ENCODE measurements at regions not wholly inside any gene's neighbourhood (a gene's known extent, or its start where the extent isn't known, plus 50 kb on each side); places are given as distances from the start of the nearest gene placed in this dataset.

GRCh38 chr10:106216085-106216484 lies 948.4 kb downstream of the SORCS1 start:
- intact Hi-C loops (cut with micrococcal nuclease) = no loop called here

More at GRCh38 chr10:106216085-106216484, 948.4 kb downstream of the SORCS1 start:
- no peak overlapping the region for H3K27ac ChIP-seq (ENCODE audit: insufficient read depth, low read length)
- no peak overlapping the region for H4K91ac ChIP-seq (ENCODE audit: insufficient read depth, low read depth, low read length)
- dilution Hi-C loops (cut with HindIII; ENCODE audit: low sequenced_read_pairs, unreplicated experiment) (no loop called here), in situ Hi-C loops (cut with MboI; ENCODE audit: low sequenced_read_pairs) (no loop called here)
- no peaks in the 10 kb centered on the region for H3K27me3 ChIP-seq (ENCODE audit: control insufficient read depth, insufficient read depth, low read length)
- peaks cover under 1% of the 10 kb centered on the region; the same call in 1 of the 2 replicates for H3K9me3 ChIP-seq (ENCODE audit: control insufficient read depth, insufficient read depth, low read length)
- no peak overlapping the region for H4K5ac ChIP-seq (ENCODE audit: low read depth, low read length)
- no peak overlapping the region for H2BK15ac ChIP-seq (ENCODE audit: low read depth, low read length)
- no peak overlapping the region for H4K8ac ChIP-seq (ENCODE audit: low read depth in 2 of 2, low read length in 2 of 2)
- no peak overlapping the region for H3K4me3 ChIP-seq (ENCODE audit: insufficient read depth, low read depth, low read length)
- no peaks in the 10 kb centered on the region for H3K36me3 ChIP-seq (ENCODE audit: control insufficient read depth, insufficient read depth, low read length)
- no peak overlapping the region for H2BK120ac ChIP-seq (ENCODE audit: low read depth, low read length)
- H4K20me1 ChIP-seq (ENCODE audit: insufficient read depth, low read length) = no peaks in the 10 kb centered on the region
- no peak overlapping the region for H2AK9ac ChIP-seq (replicated peaks; ENCODE audit: low read depth, low read length, poor library complexity)
- no peak overlapping the region for H3K56ac ChIP-seq (ENCODE audit: extremely low read depth, insufficient read depth, low read length)
- no peak overlapping the region for H3K18ac ChIP-seq (ENCODE audit: low read depth, low read length)
- ATAC-seq (ENCODE audit: low read depth) = no peak
- no peak overlapping the region for H3K9ac ChIP-seq (ENCODE audit: low read depth, low read length)
- no peak overlapping the region for H3K14ac ChIP-seq (replicated peaks; ENCODE audit: low read depth, low read length)
- no peak overlapping the region for H2AFZ ChIP-seq (replicated peaks; ENCODE audit: low read length, poor library complexity)
- TF ChIP-seq RCOR1 (IDR thresholded peaks at IDR 0.05; ENCODE audit: insufficient replicate concordance, low read length) = no peak
- no peak for TF ChIP-seq NFE2L2 (IDR thresholded peaks at IDR 0.05; ENCODE audit: low read depth, low read length)
- no peak for TF ChIP-seq CEBPB (IDR thresholded peaks at IDR 0.05; ENCODE audit: low read depth, low read length)
- TF ChIP-seq MXI1 (IDR thresholded peaks at IDR 0.05; ENCODE audit: borderline replicate concordance, low read depth, low read length) = no peak
- TF ChIP-seq FOS (IDR thresholded peaks at IDR 0.05; ENCODE audit: low read depth, low read length) = no peak
- no peak for TF ChIP-seq MAZ (IDR thresholded peaks at IDR 0.05; ENCODE audit: borderline replicate concordance, low read depth, low read length)
- no peak for TF ChIP-seq MAFK (IDR thresholded peaks at IDR 0.05; ENCODE audit: low read depth, low read length)
- no peak for TF ChIP-seq CHD1 (IDR thresholded peaks at IDR 0.05; ENCODE audit: low read depth, low read length)
- TF ChIP-seq, protein P1, sequence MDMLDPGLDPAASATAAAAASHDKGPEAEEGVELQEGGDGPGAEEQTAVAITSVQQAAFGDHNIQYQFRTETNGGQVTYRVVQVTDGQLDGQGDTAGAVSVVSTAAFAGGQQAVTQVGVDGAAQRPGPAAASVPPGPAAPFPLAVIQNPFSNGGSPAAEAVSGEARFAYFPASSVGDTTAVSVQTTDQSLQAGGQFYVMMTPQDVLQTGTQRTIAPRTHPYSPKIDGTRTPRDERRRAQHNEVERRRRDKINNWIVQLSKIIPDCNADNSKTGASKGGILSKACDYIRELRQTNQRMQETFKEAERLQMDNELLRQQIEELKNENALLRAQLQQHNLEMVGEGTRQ (IDR thresholded peaks at IDR 0.05; ENCODE audit: low read depth, low read length) = no peak
- no peak for TF ChIP-seq POLR2A (IDR thresholded peaks at IDR 0.05; ENCODE audit: low read depth, low read length)
- no peak for TF ChIP-seq RAD21 (IDR thresholded peaks at IDR 0.05; ENCODE audit: low read length)
- TF ChIP-seq SMC3 (IDR thresholded peaks at IDR 0.05; ENCODE audit: low read depth, low read length) = no peak
- no peak for TF ChIP-seq ELK1 (IDR thresholded peaks at IDR 0.05; ENCODE audit: borderline replicate concordance, low read depth, low read length)
- H2BK5ac ChIP-seq (ENCODE audit: low read depth, low read length, poor library complexity, severe bottlenecking) = no peak overlapping the region
- H3K4ac ChIP-seq (ENCODE audit: low read depth, low read length) = no peak overlapping the region
- no CpG with 5 or more reads among the region's 2 CpGs for WGBS, 2 experiments (ENCODE audit: extremely low coverage in 2 of 2, insufficient read length in 1 of 2)
- no peak overlapping the region for H2AK5ac ChIP-seq (ENCODE audit: low read depth, low read length)
- no peaks in the 10 kb centered on the region for H3K79me1 ChIP-seq (ENCODE audit: low read depth in 1 of 2, low read length in 2 of 2)
- POLR2A ChIA-PET (ENCODE audit: unreplicated experiment) = no interaction called here
- no peaks in the 10 kb centered on the region for H3K9me1 ChIP-seq (ENCODE audit: insufficient read depth, low read length)
- no peak for DNase-seq
- H3K23ac ChIP-seq (ENCODE audit: low read depth, low read length) = no peak overlapping the region
- no peaks in the 10 kb centered on the region for H3K4me1 ChIP-seq (ENCODE audit: control insufficient read depth, insufficient read depth, low read length)
- CTCF ChIA-PET = no interaction called here
- H3K4me2 ChIP-seq (ENCODE audit: low read depth, low read length) = no peak overlapping the region
- no peak overlapping the region for H2BK20ac ChIP-seq (ENCODE audit: low read depth, low read length)
- no TSS peak for BruUV-seq (replicated peaks)
